HG03342 (cell line): ENCODE measurements at regions not wholly inside any gene's neighbourhood (a gene's known extent, or its start where the extent isn't known, plus 50 kb on each side); places are given as distances from the start of the nearest gene placed in this dataset.

ENCODE experiments used
- ATAC-seq: cut with Tn5 transposase; IDR thresholded peaks from one replicate; pipeline ENCODE4 v1.9.1; 2021; ENCODE audit warnings: mild to moderate bottlenecking, moderate library complexity; ENCODE audit not compliant: unreplicated experiment

DNA sequence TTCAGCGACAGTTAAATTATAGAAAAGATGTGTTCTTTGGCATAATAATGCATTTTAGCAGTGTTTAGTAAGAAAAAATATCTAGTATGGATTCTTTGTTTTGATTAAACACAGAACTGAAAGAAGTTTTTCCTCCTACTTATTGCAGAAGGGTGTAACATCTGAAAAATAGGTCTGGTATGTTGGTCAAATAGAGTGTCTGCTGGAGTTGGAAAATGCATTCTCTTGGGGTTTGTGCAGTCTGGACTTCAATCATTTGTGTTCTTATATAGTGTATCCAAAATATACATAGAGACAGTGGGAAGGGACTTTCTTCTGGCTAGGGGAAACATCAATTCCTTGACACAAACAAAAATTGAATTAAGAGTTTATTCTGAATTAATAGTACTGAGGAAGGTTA is 132.4 kb upstream of the MAN1A1 start:
- ATAC-seq: no peak

DNA sequence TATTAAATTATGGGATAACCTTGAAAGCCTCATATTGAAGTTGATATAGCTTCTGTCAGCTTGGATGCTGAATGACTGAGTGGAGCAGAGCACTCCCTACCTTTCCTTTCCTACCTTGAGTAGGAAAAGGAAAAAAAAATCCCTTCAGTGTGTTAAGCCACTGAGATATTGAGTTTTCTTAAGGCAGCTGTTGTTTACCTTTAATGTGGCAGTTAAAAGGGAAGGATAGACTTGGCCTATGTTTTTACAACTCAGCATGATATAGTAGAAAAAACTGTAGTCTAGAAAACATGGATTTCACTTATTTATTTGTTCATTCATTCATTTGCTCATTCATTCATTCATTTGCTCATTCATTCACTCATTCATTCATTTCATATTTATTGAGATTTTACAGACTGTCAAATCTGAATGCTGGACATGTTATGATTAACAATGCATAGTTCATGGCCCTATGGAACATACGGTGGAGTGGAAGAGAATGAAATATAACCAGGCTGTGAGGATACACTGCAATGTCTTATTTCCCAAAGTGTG is 131.5 kb upstream of the MAN1A1 start:
- no peak for ATAC-seq

DNA sequence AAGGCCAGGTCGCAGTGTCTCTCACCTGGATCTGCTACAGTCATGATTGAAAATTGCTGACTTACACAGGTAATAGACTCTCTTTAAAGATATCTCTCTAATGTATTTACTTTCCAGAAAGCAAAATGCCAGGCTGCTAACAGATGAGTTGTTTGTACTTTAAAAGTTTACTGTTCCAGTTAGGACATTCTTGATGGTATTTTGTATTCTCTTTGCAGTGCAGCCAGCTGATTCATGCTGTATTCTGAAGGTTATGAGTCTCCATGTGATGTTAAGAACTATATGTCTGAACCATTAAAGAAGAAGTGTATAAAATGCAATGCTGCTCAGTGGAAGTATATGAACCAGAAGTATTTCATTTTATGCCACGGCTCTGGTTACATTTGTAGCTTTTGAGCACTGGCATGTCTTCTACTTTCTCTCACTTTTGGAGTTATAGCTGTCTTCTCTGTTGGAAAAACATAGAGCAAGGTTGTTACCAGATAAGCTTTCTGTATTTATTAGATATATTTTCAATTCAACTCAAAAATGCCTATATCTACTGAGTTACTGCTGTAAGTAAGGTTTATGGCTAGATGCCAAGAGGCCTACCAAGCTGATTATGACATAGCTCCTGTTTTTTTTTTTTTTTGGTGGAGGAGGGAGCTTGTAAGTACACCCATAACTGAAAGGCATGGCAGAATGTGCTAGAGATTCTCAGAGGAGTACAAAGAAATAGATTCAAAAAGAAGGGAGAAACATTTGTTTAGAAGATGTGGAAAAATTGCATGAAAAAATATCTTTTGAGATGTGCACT is 130.5 kb upstream of the MAN1A1 start:
- ATAC-seq: no peak

DNA sequence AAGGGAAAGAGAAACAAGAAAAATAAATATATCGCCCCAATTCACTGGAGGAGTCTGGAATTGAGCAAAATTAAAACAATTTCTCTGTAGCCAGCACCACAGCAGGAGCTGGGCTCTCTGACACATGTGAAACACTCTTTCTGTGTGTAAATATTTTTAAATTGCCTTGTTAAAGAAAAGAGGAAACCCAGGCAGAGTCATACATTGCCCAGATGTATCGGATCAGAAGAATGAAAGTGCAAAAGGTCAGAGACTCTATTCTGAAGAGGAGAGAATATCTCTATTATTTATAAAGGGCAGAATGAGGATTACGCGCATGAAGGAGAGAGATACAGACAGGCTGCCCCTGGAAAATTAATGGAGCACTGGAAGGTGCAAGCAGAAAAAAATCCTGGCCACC is 127.0 kb upstream of the MAN1A1 start:
- peak; percentile 77 for ATAC-seq

DNA sequence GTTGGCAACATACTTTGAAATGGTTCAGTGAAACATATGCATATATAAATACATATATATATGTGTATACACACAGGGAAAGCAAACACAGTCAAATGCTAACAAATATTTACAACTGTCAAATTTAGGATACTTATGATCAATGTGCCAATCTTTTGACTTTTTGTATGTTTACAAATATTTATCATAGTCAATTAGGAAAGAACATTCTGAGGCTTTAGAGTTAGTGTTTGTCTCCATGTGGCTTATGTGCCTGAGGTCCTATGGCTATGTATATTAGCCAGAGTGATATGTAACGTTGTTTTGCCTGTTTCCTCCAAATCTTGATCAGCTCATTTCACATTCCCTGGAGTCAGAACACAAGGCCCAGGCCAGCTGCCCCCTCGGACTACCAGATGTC is 126.5 kb upstream of the MAN1A1 start:
- peak; percentile 11 for ATAC-seq

DNA sequence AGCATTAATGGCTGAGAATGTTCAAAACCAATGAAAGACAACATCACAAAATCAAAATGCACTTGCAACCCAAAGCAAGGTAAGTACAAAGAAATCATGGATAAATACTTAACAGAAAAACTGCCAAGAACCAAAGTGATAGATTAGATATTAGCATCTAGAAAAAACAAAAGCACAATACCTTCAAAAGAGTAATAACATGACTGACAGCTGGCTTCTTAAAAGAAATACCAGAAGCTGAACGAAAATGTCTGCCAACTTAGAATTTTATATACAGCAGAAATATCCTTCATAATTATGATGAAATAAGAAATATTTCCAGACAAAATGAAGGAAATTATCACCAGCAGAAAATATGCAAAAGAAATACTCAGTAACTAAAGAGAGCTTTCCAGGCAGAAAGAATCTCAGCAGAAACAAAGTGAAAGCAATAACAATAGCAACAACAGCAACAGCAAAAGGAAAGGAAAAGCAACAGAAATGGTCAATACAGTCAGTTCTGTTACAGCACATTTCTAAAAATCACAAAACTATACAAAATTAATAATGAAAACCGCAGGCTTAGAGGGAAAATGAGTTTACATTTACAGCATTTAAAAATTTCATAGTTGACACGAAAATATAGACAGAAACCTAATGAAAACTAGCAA is 121.5 kb upstream of the MAN1A1 start:
- ATAC-seq: peak; percentile 47

DNA sequence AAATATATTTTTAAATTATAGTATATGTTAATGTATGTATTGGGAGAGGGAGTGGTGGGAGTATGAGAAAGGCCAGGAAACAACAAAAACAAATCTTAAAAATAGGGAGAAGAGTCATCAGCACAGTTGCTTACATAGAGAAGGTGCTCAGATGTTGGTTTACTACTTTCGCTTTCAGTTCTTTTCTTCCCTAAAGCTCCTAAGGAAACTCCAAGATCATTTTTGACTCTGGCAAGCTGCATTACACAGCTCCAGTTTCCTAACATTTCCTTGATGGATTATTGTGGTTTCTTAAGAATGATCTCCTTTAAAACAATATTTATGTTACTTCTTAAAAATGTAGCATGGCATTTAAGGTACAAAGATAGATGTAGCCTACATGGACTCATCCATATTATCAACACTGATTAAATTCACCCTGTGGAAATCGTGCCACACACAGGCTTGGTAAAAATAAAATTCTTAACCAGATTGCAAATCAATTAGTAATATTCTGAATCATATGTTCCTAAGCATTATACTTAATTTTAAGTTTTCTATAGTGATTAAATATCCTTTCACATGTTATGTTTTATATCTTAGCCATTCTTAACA is 118.0 kb upstream of the MAN1A1 start:
- ATAC-seq: no peak

DNA sequence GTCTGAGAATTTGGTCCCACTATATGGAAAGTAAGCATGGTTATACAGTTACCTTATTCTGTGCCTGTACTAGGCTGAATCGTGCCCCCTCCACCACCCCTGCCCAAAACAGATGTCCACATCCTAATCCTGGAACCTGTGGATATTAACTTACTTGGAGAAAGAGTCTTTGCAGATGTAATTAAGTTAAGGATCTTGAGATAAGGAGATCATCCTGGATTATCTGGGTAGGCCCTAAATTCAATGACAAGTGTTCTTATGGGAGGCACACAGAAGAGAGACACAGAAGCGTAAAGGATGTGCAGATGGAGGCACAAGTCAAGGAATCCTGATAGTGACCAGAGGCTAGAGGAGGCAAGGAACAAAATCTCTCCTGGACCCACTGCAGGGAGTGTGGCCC is 116.7 kb upstream of the MAN1A1 start:
- ATAC-seq: no peak

DNA sequence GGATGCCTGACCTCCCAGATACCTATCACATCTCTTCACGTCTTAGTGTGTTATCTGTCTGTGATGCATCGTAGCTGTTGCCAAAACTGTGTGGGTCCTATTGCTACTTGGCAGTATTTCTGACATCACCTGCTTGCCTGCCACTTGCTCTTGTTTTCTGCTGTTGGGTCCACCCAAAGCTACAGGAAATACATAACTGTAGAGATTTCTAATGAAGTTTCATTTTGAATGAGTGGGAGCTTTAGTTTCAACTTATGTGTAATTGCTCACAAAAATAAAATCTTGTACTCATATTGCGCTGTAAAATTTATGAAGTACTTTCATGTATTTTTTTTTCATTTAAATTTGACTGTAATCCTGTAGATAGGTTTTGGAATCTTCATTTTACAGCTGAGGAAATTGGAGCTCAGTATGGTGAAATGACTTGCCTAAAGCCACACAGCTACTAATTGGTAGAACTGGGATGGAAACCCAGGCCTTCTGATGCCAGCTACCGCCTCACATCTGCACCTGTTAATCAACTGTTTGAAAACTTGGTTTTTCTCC is 113.6 kb upstream of the MAN1A1 start:
- peak; percentile 67 for ATAC-seq

DNA sequence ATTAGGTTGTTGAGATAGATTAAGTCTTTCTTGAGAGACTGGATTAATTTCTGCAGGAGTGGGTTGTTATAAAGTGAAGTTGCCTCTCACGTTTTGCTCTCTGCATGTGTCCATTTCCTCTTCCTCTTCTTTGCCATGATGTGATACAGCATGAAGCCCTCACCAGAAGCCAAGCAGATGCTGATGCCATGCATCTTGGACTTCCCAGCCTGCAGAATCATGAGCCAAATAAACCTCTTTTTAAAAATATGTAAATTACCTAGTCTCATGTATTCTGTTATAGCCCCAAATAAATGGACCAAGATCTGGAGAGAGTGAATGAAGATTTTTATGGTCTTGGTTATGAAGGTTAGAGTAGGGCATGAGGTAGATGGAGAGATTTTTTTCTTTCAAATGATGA is 111.6 kb upstream of the MAN1A1 start:
- ATAC-seq: no peak

DNA sequence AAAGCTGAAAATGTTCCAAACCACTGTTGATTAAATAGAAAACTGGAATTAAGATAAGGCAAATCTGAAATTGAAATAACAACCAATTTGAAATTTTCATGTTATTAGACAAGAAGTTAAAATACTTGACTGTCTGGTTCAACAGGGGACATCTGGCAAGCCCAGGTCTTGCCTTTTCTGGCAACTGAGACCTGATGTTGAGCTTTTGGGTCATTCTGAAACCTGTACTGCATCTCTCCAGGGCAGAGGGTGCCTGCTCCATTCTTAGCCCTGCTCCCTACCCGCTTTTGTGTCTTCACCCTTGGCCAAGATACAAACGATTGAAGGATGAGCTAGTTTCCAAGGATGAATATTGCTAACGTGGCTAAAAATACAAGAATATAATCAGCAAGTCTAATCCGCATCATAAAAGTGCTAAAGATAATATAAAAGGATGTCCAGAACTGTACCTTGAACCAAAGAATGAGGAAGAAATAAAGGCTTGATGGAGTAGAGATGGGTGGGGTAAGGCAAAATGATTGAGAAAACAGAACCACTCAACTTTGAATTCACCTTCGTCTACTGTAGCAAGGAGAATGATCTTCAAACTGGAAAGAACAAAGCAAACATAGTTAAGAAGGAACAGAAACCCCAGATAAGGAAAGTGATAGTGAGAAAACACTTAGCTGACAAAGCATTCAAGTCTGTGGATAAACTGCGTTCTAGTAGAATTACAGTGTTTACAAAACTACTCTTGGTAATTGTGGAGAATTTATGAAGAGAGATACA is 109.8 kb upstream of the MAN1A1 start:
- peak; percentile 77 for ATAC-seq

DNA sequence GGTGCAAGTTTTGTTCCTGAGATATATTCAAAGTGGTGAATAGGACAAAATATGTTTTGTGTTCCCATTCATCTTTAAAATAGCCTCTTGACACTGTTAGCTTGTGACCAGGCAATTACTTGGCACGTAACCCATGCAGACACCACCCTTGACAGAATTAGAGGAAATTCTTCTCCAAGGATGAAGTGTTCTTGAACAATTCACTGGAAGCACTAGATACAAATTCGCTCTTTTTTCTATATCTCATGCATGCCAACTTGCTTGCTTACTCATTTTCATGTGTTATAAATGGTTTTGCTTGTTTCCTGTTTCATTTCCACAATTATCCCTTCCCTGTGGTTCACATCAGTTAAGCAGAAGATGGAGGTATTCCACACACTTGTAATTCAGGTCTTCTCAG is 105.2 kb upstream of the MAN1A1 start:
- ATAC-seq: no peak

DNA sequence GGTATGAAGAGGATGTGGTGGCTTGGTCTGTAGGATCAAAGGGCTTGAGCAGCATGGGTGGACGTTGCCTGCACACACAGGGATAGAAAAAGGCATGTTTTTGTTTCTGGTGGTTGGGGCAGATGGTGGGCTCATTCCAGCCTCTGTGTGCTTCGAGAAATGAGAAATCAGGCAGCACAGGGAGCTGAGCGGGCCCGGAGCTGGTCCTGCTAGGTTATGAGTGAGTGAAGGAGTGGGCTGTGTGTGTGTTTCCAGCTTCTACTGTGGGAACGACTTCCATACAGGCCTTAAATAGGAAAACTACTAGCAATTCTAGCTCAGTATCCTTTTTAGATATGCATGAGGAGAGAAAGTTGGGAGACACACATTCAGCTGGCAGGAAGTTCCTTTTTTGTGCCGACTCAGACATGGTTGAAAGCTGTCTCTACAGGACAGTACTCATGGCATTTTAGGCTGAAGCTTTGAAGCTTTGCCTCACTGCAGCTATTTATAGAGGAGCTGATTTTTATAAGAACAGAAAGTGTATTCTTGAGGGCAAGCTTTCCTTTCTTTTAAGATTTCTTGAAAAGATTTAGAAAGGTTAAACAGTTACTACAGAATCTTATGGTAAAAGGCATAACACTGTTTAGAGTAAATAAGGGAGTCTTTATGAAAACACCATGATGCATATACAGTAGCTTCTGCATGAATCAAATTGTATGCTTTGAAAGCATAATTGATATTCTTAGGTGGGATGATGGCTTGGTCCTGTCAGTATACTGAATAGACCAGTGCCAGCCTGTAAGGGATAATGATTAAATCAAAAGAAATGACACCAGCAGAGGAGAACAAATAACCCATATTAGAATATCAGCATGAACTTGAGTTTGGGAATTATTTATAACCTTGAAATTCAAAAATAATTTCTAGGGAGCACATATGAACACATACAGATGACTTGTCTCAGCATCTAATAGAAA is 104.0 kb upstream of the MAN1A1 start:
- ATAC-seq: no peak

DNA sequence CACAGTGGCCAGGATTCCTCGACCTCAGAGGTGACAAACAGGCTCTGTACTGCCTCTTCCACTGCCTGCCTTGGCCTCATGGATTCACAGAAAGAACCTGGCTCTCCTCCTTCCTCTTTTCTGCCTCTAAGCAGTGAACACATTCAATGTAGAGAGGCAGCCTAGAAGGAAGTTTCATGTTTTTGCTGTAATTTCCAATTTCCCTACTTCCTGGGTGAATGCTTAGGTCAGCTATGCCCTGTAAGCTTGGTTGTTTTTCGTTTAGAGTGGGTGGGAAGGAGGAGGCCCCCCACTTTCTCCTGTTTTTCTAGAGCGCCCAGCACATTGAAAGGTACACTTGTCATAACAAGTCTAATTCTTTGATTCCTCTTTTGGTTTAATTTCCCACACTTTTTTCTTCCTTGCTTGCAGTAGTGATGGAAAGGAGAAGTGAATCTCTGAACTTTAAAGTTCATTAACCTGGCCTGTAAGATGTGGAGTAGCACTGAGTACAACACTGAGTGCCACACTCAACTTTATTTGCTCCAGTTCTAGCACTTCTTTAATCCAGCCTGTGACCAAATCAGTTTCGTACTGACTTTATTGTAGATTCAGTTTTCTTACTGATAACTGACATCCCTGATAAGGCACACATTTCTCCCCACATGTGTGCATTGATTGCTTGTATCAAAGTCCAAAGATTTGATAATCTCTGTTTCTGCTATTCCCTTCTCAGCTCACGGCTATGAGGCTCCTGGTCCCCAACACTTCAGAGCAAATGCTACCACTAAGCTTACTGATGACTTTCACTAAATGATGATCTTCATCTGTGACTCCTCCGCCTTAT is 100.0 kb upstream of the MAN1A1 start:
- no peak for ATAC-seq

DNA sequence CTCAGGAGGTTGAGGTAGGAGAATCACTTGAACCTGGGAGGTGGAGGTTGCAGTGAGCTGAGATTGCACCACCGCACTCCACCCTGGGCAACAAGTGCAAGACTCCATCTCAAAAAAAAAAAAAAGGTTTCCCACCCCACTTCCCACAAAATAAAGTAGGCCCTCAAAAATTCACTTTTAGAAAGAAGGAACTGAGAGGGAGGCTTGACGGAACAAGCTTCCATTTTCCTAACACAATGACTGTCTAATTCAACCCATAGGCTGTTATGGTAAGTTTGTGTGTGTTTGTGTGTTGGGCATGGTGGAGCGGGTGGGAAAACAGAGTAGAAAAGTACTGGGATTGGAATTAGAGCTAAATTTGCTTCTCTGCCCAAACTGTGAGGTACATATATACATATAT is 98.4 kb upstream of the MAN1A1 start:
- no peak for ATAC-seq

DNA sequence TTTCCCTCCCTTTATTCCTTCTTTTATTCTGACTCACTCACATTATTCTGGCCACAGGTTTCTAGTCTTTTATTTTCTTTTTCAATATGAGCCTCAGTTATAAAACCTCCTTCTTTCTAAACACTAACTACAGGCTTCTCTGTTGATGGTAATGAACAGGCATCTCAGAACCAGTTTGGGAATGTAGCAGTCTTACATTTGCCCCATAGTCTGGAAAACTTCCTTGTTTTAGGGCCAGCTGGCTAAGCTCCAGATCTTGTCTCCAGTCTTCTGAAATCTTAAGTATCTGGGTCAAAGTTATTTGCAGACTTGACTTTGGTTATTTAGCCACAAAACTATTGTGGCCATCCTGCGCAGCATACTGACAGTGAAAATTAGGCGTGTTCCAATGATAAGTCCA is 97.0 kb upstream of the MAN1A1 start:
- ATAC-seq: no peak

DNA sequence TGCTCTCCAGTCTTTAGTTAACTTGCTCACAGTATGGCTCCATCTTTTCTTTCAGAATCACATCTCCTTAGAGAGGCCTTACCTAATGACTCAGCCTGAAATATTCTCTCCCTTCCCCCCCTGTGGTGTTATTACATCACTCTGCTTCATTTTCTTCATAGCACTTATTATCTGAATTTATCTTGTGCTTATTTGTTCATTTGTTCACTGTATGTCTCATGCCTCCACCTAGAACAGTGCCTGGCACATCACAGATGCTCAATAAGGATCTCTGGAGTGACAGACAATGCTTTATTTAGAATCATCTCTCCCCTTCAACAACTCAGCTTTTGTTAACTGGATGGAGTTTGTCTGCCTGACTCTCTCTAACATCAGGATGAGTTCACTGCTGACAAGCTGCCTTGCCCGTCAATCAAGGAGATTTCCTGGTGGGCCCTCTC is 96.6 kb upstream of the MAN1A1 start:
- peak; percentile 32 for ATAC-seq

DNA sequence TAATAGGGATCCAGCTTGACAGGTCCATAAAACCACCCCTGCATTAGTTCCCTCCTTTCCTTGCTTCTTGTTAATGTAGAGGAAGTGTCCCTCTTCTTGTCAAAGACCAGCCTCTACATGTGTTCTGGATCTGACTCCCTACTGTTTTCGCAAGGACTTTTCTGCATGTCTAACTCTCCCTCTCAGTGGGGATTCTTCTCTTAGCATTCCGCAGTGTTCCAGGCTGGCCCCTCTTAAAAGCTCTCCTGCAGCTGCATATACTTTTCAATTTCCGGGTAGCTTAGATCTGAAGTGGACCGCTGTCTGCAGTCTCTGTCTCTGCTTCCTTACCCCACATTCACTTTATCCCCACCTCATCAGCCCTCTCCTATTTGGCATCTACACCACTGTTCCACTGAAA is 96.1 kb upstream of the MAN1A1 start:
- ATAC-seq: no peak
